Mucosa of gallbladder (tissue), 1 donor: ENCODE measurements at regions not wholly inside any gene's neighbourhood (a gene's known extent, or its start where the extent isn't known, plus 50 kb on each side); places are given as distances from the start of the nearest gene placed in this dataset.

Experiments
- DNase-seq: peaks from one replicate; pipeline ENCODE4 v3.0.0-alpha.2; 2020; ENCODE audit warnings: low spot score
- donor health status: DM: no; HTN: no; CAD: no.

DNA sequence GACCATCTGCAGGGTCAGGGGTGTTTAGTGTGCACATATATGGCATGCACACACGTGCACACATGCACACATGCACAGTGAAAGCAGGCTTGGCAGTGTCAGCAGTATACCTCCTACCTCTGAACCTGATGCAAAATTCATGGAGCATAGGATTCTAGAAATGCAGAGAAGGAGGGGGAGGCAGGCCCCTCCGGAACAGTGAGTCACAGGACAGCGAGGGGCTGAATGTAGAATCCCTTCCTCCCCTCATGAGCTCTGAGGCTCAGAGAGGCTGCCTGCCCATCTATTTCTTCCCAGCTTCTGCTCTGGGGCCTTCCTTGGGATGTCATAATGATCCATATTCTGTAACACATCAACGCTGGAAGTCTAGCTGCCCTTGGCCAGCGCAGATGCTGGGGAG lies 66.7 kb upstream of the NECTIN1 start:
- no peak for DNase-seq

GRCh38 chr11:119795231-119795630 lies 66.2 kb upstream of the NECTIN1 start:
- no peak for DNase-seq

- DNase-seq, result no peak
Observed at GRCh38 chr11:119794756-119795155, 65.8 kb upstream of the NECTIN1 start.

- DNase-seq, result no peak
Observed at GRCh38 chr11:119794141-119794665, 65.2 kb upstream of the NECTIN1 start.

DNA sequence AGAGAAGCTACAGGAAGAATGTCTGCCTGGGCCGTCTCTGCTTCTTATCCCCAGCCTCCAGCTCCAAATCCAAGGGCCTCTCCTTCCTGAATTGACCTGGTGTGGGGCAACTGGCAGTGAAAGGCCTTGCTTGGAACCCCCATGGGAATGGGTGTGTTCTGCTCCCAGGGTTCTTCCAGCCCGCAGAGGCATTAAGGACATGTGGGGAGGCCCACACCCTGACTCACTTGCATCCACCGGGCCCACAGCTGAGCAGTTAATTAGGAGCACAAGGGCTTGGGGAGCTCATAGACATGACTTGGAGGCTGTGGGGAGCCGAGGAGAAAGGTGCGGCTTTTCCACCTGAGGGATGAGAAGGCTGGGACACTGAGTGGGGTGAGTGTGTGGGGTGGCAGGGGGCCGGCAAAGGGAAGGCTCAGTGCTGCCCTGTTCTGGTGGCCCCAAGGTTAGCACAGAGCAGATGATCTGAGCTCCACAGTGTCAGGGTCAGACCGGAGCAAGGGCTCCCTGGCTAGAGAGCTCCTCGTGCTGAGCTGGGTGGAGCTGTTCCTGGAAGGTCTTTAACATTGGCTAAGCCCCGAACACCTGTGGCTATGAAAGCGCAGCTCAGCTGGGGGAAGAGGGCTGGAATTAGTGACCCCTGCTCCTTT lies 64.5 kb upstream of the NECTIN1 start:
- DNase-seq, result no peak

DNA sequence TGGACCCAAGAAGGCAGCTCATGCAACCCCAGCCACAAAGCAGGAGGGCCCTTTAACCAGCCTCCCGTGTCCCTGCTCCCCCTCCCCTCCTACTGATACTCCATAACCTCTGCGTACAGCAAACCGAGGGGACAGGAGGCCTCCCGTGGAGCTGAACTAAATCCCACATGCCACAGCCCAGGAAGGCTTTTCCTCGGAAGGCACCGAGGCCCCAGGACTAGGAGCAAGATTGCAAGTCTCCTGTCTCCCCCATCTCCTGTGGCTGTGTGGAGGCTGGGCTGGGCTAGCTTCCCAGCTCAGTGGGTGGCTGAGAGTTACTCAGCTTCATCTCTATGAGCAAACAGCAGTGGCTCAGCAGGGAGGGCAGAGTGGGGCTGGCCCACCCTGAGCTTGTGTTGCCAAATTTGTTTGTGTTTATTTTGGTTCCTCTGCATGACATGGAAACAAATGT lies 62.7 kb upstream of the NECTIN1 start:
- DNase-seq, result no peak

- no peak for DNase-seq
Observed at GRCh38 chr11:119791047-119791446, 62.0 kb upstream of the NECTIN1 start.

- DNase-seq, result no peak
Observed at GRCh38 chr11:119790476-119790875, 61.5 kb upstream of the NECTIN1 start.

DNA sequence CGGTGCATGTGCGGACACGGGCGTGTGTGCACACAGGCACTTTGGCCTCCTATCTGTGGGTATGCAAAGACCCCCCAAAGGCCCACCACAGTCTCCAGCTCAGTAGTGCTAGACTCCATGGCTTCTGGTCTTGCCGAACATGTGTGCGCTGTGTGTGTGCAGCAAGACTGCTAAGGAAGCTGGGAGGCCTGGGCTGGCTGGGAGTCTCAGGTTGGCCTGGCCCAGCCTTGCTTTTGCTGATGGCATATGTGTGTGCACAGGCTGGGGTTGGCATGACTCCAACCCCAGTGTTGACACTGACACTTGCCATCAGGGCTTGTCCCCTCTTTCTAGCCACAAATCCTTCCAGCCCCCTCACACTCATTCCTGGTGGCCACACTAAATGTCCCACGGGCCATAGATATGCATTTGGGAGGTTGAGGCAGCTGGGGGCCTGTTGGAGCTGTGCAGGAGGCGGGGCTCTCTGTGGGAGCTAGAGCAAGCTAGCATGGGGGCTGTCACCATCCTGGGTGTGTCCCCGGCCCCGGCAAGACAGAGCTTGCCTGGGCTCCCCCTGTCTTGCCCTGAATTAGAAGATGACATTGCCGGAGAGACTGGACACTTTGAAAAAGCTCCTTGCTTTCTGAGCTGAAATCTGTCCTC lies 60.9 kb upstream of the NECTIN1 start:
- no peak for DNase-seq

GRCh38 chr11:119788911-119789560 lies 60.0 kb upstream of the NECTIN1 start:
- DNase-seq, result no peak

GRCh38 chr11:119788096-119788883 lies 59.3 kb upstream of the NECTIN1 start:
- DNase-seq, result no peak

DNA sequence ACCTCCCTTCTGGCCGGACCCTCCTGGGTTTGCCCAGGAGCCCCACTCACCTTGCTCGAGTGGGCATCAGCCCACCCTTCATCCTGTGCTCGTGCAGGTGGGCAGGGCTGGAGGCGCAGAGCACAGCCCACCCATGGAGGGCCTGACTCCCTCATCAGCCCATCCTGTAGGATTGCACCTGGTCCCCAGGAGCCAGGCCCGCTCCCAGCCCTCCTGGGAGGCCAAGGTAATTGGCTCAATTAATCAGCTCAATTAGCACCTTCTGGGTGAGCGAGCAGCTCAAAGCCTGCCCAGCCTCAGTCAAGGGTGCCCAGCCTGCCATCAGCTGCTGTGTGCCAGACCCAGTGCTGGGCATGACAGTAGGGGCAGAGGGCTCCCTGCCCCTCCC lies 58.1 kb upstream of the NECTIN1 start:
- no peak for DNase-seq

DNA sequence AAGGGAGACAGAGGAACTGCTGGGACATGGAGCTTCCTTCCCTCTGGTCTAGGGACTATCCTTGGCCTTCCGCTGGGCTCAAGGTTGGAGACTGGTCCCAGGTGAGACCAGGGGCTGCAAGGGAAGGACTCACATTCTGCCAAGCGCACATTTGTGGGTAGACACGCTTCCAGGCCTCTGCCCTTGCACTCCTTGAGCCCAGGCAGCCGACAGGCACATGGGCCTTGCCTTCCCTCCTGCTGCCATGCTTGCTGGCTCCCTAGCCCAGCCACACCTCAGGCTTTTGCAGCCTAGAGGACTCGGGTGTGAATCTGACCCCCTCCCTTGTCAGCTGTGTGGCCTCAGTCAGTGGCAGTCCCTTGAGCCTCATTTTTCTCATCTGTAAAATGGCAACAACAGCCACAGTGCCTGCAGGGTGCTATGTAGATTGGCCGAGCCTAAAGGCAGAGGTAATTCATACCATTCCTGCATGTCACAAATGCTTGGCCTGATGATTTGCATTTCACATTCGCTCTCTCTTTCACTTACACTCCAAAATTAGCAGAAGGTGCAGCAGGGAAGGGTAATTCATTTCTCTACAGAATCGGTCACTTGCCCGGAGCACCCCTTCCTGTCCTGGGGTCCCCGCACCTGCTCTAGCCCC lies 57.6 kb upstream of the NECTIN1 start:
- DNase-seq, result no peak

DNA sequence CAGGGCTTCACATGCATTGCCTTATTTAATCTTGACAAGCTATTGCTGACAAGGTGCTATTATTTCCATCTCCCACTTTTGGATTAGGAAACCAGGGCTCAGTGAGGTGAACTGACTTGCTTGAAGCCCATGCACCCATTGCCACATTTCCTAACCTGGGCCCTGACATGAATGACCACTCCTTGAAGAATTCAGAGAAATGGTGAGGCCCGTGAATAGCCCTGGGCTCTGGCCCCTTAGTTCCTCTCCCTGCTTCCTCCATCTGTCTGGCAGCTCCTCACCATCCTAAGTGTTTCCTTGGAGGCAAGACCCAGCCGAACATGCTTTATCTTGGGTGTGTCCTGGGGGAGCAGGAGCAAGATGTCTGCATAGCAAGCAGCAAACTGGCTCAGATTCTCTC lies 56.1 kb upstream of the NECTIN1 start:
- DNase-seq, result no peak

- DNase-seq, result no peak
Observed at GRCh38 chr11:119784421-119784820, 55.4 kb upstream of the NECTIN1 start.

- DNase-seq, result no peak
Observed at GRCh38 chr11:119783466-119784400, 54.7 kb upstream of the NECTIN1 start.

DNA sequence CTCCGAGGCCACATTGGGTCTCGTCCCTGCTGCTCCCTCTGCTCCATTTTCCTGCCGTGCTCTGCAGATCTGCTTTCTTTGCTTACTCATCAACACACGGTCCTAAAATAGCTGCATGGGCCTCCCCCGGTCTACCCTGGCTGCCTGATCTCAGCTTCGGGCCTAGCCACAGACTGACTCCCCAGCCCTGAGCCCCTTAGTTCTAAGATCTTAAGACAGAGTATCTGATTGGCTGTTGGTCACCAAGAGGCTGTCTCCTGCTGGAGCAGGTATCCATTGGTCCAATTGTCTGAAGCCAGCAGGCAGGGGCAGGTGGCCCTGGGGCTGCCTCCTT lies 53.7 kb upstream of the NECTIN1 start:
- no peak for DNase-seq

- no peak for DNase-seq
Observed at GRCh38 chr11:119782006-119782738, 53.2 kb upstream of the NECTIN1 start.

DNA sequence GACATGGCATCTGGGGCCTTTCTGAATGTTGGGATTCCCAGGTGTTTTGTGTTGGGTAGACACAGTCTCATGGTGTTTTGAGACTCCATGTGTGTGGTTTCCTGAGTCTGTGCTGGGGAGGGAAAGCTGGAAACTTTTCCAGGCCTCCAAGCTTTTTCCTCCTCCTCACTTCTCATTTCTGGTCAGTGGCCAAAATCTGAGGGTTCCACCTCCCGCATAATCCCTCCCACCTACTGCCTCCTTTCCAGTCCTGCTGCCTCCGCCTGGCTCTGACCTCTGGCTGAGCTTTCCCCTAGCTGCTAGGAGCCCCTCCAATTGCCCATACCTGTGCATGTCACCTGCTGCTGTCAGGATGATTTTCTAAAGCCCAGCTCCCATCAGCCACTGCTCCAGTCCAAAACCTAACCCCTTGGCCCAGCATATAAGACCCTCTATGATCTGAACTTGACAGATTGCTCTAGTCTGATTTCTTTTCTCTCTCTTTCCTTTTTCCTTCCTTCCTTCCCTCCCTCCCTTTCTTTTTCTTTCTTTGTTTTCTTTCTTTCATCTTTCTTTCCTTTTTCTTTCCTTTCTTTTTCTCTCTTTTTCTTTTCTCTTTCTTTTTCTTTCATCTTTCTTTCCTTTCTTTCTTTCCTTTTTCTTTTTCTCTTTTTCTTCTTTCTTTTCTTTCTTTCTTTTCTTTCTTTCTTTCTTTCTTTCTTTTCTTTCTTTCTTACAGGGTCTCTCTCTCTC lies 51.4 kb upstream of the NECTIN1 start:
- no peak for DNase-seq
